ENCODE measurements at regions not wholly inside any gene's neighbourhood (a gene's known extent, or its start where the extent isn't known, plus 50 kb on each side); places are given as distances from the start of the nearest gene placed in this dataset.

GRCh38 chr14:84112589-84112988 is 1417.4 kb upstream of the FLRT2 start:
- Histone ChIP-seq H3K36me3 (replicated peaks in 1 of 2) (no peaks in the 10 kb centered on the region), H3K4me3 (no peak overlapping the region), H3K27ac (no peak overlapping the region), H3K9me3 (replicated peaks in 1 of 3) (no peaks in the 10 kb centered on the region), H3K27me3 (no peaks in the 10 kb centered on the region), H3K4me1 (replicated peaks in 1 of 2) (no peaks in the 10 kb centered on the region)
- intact Hi-C loops (cut with DNase I) = no loop called here
- DNase-seq = no peak
- WGBS, 4 donors = 65 to 79% (median 71%) methylated on average over 4 of the region's 4 CpGs
- TF ChIP-seq, protein P1, sequence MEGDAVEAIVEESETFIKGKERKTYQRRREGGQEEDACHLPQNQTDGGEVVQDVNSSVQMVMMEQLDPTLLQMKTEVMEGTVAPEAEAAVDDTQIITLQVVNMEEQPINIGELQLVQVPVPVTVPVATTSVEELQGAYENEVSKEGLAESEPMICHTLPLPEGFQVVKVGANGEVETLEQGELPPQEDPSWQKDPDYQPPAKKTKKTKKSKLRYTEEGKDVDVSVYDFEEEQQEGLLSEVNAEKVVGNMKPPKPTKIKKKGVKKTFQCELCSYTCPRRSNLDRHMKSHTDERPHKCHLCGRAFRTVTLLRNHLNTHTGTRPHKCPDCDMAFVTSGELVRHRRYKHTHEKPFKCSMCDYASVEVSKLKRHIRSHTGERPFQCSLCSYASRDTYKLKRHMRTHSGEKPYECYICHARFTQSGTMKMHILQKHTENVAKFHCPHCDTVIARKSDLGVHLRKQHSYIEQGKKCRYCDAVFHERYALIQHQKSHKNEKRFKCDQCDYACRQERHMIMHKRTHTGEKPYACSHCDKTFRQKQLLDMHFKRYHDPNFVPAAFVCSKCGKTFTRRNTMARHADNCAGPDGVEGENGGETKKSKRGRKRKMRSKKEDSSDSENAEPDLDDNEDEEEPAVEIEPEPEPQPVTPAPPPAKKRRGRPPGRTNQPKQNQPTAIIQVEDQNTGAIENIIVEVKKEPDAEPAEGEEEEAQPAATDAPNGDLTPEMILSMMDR (IDR thresholded peaks at IDR 0.05) = no peak
- TF ChIP-seq POLR2A (IDR thresholded peaks at IDR 0.05) = no peak

DNA sequence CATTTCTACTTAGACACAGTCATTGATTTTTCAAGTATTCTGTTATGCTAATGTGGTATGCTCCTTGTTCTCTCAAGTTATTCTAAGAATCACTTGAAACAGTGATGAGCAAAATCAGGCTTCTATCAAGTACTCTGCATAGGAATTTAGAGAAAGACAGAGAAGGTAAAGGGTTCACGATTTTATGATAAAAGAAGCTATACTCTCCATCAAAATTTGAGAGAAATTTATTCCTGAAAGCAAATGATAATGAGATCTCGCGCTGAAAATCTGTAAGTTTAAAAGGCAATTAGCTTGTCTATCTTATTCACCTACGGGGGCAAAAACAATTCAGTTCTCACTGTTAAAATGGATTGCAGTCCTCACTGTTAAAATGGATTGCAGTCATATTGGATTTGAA is 1404.3 kb upstream of the FLRT2 start:
- Histone ChIP-seq H3K27me3 (no peaks in the 10 kb centered on the region), H3K27ac (no peak overlapping the region), H3K4me3 (no peak overlapping the region), H3K9me3 (replicated peaks in 1 of 3) (no peaks in the 10 kb centered on the region), H3K36me3 (replicated peaks in 1 of 2) (no peaks in the 10 kb centered on the region), H3K4me1 (replicated peaks in 1 of 2) (no peaks in the 10 kb centered on the region)
- intact Hi-C loops (cut with DNase I) = no loop called here
- DNase-seq = no peak
- TF ChIP-seq, protein P1 (IDR thresholded peaks at IDR 0.05) = no peak
- no peak for TF ChIP-seq POLR2A (IDR thresholded peaks at IDR 0.05)
- whole genome bisulfite sequencing, 4 donors = 90 to 96% (median 93%) methylated on average over 4 of the region's 4 CpGs

DNA sequence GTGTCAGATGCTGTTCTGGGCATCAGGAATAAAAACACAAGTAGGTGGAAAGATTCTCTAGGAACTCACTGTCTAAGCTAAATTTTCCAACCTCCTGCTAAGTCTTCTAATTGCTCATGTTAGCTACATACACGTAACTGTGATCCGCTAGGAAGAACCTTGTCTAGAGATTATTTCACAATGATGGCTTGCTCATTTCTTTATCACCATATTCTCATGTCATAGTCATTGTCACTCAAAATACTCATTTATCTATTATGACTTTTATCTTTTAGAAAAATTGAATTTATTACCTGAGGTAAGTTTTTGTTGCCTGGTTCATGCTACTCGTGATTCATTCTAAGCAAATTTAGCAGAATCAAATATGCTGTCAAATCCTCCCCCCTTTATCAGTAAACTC is 1402.4 kb upstream of the FLRT2 start:
- no peak for TF ChIP-seq POLR2A (IDR thresholded peaks at IDR 0.05)
- TF ChIP-seq, protein P1 (IDR thresholded peaks at IDR 0.05) = no peak
- no peaks in the 10 kb centered on the region for H3K4me1 ChIP-seq (replicated peaks in 1 of 2)
- H3K27ac ChIP-seq = no peak overlapping the region
- H3K36me3 ChIP-seq (replicated peaks in 1 of 2) = no peaks in the 10 kb centered on the region
- intact Hi-C loops (cut with DNase I) = no loop called here
- no peaks in the 10 kb centered on the region for H3K27me3 ChIP-seq
- H3K9me3 ChIP-seq (replicated peaks in 1 of 3) = no peaks in the 10 kb centered on the region
- no peak for DNase-seq
- 45 to 68% (median 55%) methylated on average over 3 of the region's 3 CpGs for WGBS, 4 donors
- no peak overlapping the region for H3K4me3 ChIP-seq

- TF ChIP-seq, protein P1 (IDR thresholded peaks at IDR 0.05) = no peak
- TF ChIP-seq POLR2A (IDR thresholded peaks at IDR 0.05) = no peak
- Histone ChIP-seq H3K27ac (no peak overlapping the region), H3K4me3 (no peak overlapping the region), H3K9me3 (replicated peaks in 1 of 3) (no peaks in the 10 kb centered on the region), H3K36me3 (replicated peaks in 1 of 2) (no peaks in the 10 kb centered on the region), H3K4me1 (replicated peaks in 1 of 2) (no peaks in the 10 kb centered on the region), H3K27me3 (no peaks in the 10 kb centered on the region)
- intact Hi-C loops (cut with DNase I) = no loop called here
- WGBS, 4 donors = 17 to 22% (median 18%) methylated on average over 3 of the region's 3 CpGs
- DNase-seq = no peak
These were observed 1401.9 kb upstream of the FLRT2 start for GRCh38 chr14:84128050-84128449.
